DND-41 (cell line): ENCODE measurements at regions not wholly inside any gene's neighbourhood (a gene's known extent, or its start where the extent isn't known, plus 50 kb on each side); places are given as distances from the start of the nearest gene placed in this dataset.

Source experiments
- EZH2 ChIP-seq: IDR thresholded peaks from 3 replicates; pipeline ENCODE4 v1.6.1; 2012; ENCODE audit warnings: borderline replicate concordance, low read depth, mild to moderate bottlenecking, moderate library complexity, low read length, inconsistent platforms; ENCODE audit not compliant: severe bottlenecking
- TF ChIP-seq, protein P1 (sequence below): IDR thresholded peaks from 2 replicates; pipeline ENCODE4 v1.5.1; 2012; ENCODE audit warnings: borderline replicate concordance, low read length, moderate library complexity, mild to moderate bottlenecking; ENCODE audit not compliant: poor library complexity, severe bottlenecking; ENCODE audit errors: extremely low read depth

DNA sequence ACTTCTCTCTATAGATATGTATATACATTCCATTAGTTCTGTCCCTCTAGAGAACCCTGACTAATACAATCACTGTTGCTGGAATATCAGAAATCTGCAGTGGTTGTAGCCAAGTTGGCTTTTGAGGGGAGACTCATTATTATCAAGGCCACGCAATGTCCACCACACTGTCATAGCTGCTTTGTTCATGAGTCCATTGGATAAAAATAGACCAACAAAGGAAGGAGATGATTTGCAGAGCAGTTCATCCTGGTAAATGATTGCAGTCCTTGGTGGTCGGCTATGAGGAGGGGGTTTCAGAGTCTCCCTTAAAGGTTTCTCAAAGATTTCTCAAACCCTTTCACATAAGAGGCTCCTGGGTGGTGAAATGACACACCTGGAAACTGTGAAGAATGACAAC lies 192.8 kb upstream of the ANKH start:
- TF ChIP-seq, protein P1, sequence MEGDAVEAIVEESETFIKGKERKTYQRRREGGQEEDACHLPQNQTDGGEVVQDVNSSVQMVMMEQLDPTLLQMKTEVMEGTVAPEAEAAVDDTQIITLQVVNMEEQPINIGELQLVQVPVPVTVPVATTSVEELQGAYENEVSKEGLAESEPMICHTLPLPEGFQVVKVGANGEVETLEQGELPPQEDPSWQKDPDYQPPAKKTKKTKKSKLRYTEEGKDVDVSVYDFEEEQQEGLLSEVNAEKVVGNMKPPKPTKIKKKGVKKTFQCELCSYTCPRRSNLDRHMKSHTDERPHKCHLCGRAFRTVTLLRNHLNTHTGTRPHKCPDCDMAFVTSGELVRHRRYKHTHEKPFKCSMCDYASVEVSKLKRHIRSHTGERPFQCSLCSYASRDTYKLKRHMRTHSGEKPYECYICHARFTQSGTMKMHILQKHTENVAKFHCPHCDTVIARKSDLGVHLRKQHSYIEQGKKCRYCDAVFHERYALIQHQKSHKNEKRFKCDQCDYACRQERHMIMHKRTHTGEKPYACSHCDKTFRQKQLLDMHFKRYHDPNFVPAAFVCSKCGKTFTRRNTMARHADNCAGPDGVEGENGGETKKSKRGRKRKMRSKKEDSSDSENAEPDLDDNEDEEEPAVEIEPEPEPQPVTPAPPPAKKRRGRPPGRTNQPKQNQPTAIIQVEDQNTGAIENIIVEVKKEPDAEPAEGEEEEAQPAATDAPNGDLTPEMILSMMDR = no peak
- TF ChIP-seq EZH2 = no peak
